ENCODE measurements at regions not wholly inside any gene's neighbourhood (a gene's known extent, or its start where the extent isn't known, plus 50 kb on each side); places are given as distances from the start of the nearest gene placed in this dataset.

GRCh38 chr7:113246738-113247137, 128.4 kb upstream of the SMIM30 start:
- Histone ChIP-seq H3K4me1 (ENCODE audit: control insufficient read depth, insufficient read depth, low read length) (no peaks in the 10 kb centered on the region), H3K27ac (ENCODE audit: low read depth, low read length) (no peak overlapping the region), H3K9me3 (ENCODE audit: control insufficient read depth, insufficient read depth, low read depth, low read length) (no peaks in the 10 kb centered on the region), H3K27me3 (ENCODE audit: control insufficient read depth, insufficient read depth, low read length) (no peaks in the 10 kb centered on the region), H3K4me3 (ENCODE audit: low read depth, low read length) (no peak overlapping the region), H3K9ac (ENCODE audit: low read length) (no peak overlapping the region), H3K36me3 (ENCODE audit: control insufficient read depth, insufficient read depth, low read length) (no peaks in the 10 kb centered on the region)

GRCh38 chr7:113232885-113233284, 114.5 kb upstream of the SMIM30 start:
- H3K9me3 ChIP-seq (ENCODE audit: control insufficient read depth, insufficient read depth, low read depth, low read length), result no peaks in the 10 kb centered on the region; the same call in 1 of the 2 replicates
- H3K9ac ChIP-seq (ENCODE audit: low read length), result no peak overlapping the region
- H3K27me3 ChIP-seq (ENCODE audit: control insufficient read depth, insufficient read depth, low read length), result no peaks in the 10 kb centered on the region
- no peaks in the 10 kb centered on the region for H3K36me3 ChIP-seq (ENCODE audit: control insufficient read depth, insufficient read depth, low read length)
- no peak overlapping the region for H3K4me3 ChIP-seq (ENCODE audit: low read depth, low read length)
- no peaks in the 10 kb centered on the region for H3K4me1 ChIP-seq (ENCODE audit: control insufficient read depth, insufficient read depth, low read length)
- no peak overlapping the region for H3K27ac ChIP-seq (ENCODE audit: low read depth, low read length)

DNA sequence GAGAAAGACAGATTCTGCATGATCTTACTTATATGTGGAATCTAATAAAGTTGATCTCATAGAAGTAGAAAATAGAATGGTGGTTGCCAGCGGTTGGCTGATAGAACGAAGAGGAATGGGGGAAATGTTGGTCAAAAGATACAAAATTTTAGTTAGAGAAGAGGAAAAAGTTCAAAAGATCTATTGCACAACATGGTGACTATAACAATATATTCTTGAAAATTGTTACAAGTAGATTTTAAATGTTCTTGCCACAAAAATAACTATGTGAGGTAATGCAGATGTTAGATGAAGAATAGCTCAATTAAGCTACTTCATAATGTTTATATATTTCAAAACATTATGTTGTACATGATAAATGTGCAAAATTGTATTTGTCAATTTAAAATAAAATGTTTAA, 112.3 kb upstream of the SMIM30 start:
- Histone ChIP-seq H3K27ac (ENCODE audit: low read depth, low read length) (no peak overlapping the region), H3K4me1 (ENCODE audit: control insufficient read depth, insufficient read depth, low read length) (no peaks in the 10 kb centered on the region), H3K9ac (ENCODE audit: low read length) (no peak overlapping the region), H3K36me3 (ENCODE audit: control insufficient read depth, insufficient read depth, low read length) (no peaks in the 10 kb centered on the region), H3K4me3 (ENCODE audit: low read depth, low read length) (no peak overlapping the region), H3K9me3 (ENCODE audit: control insufficient read depth, insufficient read depth, low read depth, low read length) (no peaks in the 10 kb centered on the region; the same call in 1 of the 2 replicates), H3K27me3 (ENCODE audit: control insufficient read depth, insufficient read depth, low read length) (no peaks in the 10 kb centered on the region)

DNA sequence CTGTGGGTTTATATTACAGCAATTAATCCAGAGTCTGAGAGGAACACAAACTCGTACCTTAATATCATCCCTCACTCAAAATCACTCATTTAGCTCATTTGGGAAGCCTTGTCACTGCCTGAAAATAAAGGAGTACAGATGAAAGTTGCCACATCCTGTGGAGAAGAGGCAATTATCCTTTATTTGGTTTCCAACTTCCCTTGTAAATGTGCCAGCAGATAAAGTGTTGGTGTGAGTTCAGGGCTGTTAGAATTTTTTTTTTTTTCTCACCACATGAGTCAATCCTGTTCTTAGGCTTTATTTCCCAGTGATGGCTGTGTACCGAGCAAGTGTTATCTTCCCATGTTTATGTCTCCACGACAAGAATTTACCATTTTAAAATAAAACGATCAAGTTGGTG, 99.0 kb upstream of the SMIM30 start:
- H3K4me3 ChIP-seq (ENCODE audit: low read depth, low read length), result no peak overlapping the region
- no peak overlapping the region for H3K9ac ChIP-seq (ENCODE audit: low read length)
- H3K9me3 ChIP-seq (ENCODE audit: control insufficient read depth, insufficient read depth, low read depth, low read length), result no peaks in the 10 kb centered on the region
- H3K27me3 ChIP-seq (ENCODE audit: control insufficient read depth, insufficient read depth, low read length), result no peaks in the 10 kb centered on the region
- H3K4me1 ChIP-seq (ENCODE audit: control insufficient read depth, insufficient read depth, low read length), result no peaks in the 10 kb centered on the region; the same call in 1 of the 2 replicates
- no peaks in the 10 kb centered on the region for H3K36me3 ChIP-seq (ENCODE audit: control insufficient read depth, insufficient read depth, low read length)
- no peak overlapping the region for H3K27ac ChIP-seq (ENCODE audit: low read depth, low read length)

GRCh38 chr7:113216038-113216437, 97.7 kb upstream of the SMIM30 start:
- Histone ChIP-seq H3K4me3 (ENCODE audit: low read depth, low read length) (no peak overlapping the region), H3K27me3 (ENCODE audit: control insufficient read depth, insufficient read depth, low read length) (no peaks in the 10 kb centered on the region), H3K9ac (ENCODE audit: low read length) (no peak overlapping the region), H3K4me1 (ENCODE audit: control insufficient read depth, insufficient read depth, low read length) (no peaks in the 10 kb centered on the region; the same call in 1 of the 2 replicates), H3K36me3 (ENCODE audit: control insufficient read depth, insufficient read depth, low read length) (no peaks in the 10 kb centered on the region), H3K27ac (ENCODE audit: low read depth, low read length) (no peak overlapping the region), H3K9me3 (ENCODE audit: control insufficient read depth, insufficient read depth, low read depth, low read length) (no peaks in the 10 kb centered on the region)

GRCh38 chr7:113209449-113210203, 91.3 kb upstream of the SMIM30 start:
- H3K27me3 ChIP-seq (ENCODE audit: control insufficient read depth, insufficient read depth, low read length), result no peaks in the 10 kb centered on the region
- no peaks in the 10 kb centered on the region for H3K9me3 ChIP-seq (ENCODE audit: control insufficient read depth, insufficient read depth, low read depth, low read length)
- H3K4me3 ChIP-seq (ENCODE audit: low read depth, low read length), result no peak overlapping the region
- H3K9ac ChIP-seq (ENCODE audit: low read length), result no peak overlapping the region
- H3K4me1 ChIP-seq (ENCODE audit: control insufficient read depth, insufficient read depth, low read length), result no peaks in the 10 kb centered on the region
- no peak overlapping the region for H3K27ac ChIP-seq (ENCODE audit: low read depth, low read length)
- H3K36me3 ChIP-seq (ENCODE audit: control insufficient read depth, insufficient read depth, low read length), result no peaks in the 10 kb centered on the region

DNA sequence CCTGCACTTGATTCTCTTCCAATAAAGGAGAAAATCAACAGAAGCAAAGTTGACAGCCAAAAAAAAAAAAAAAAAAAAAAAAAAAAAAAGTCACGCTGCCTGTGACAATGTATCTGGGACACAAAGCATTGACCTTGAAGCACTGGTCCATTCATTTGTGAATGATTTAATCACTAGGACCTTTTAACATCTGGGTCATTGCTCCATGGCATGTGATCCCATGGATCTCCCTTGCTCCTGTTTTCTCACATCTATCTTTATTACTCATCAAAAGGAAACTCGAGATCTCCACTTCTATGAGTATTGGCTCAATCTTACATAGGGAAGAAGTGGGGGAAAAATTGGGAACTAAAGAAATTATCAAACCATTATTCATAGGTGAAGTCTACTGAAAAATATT, 89.6 kb upstream of the SMIM30 start:
- no peak overlapping the region for H3K4me3 ChIP-seq (ENCODE audit: low read depth, low read length)
- H3K9me3 ChIP-seq (ENCODE audit: control insufficient read depth, insufficient read depth, low read depth, low read length), result no peaks in the 10 kb centered on the region
- peaks cover 4% of the 10 kb centered on the region; the same call in 1 of the 2 replicates for H3K27me3 ChIP-seq (ENCODE audit: control insufficient read depth, insufficient read depth, low read length)
- H3K27ac ChIP-seq (ENCODE audit: low read depth, low read length), result no peak overlapping the region
- no peaks in the 10 kb centered on the region for H3K4me1 ChIP-seq (ENCODE audit: control insufficient read depth, insufficient read depth, low read length)
- H3K36me3 ChIP-seq (ENCODE audit: control insufficient read depth, insufficient read depth, low read length), result no peaks in the 10 kb centered on the region
- H3K9ac ChIP-seq (ENCODE audit: low read length), result no peak overlapping the region

- no peaks in the 10 kb centered on the region for H3K4me1 ChIP-seq (ENCODE audit: control insufficient read depth, insufficient read depth, low read length)
- no peak overlapping the region for H3K4me3 ChIP-seq (ENCODE audit: low read depth, low read length)
- H3K9me3 ChIP-seq (ENCODE audit: control insufficient read depth, insufficient read depth, low read depth, low read length), result no peaks in the 10 kb centered on the region
- peaks cover 7% of the 10 kb centered on the region for H3K27me3 ChIP-seq (ENCODE audit: control insufficient read depth, insufficient read depth, low read length)
- no peak overlapping the region for H3K9ac ChIP-seq (ENCODE audit: low read length)
- H3K36me3 ChIP-seq (ENCODE audit: control insufficient read depth, insufficient read depth, low read length), result no peaks in the 10 kb centered on the region
- H3K27ac ChIP-seq (ENCODE audit: low read depth, low read length), result no peak overlapping the region
These were observed 89.1 kb upstream of the SMIM30 start for GRCh38 chr7:113207441-113207840.

DNA sequence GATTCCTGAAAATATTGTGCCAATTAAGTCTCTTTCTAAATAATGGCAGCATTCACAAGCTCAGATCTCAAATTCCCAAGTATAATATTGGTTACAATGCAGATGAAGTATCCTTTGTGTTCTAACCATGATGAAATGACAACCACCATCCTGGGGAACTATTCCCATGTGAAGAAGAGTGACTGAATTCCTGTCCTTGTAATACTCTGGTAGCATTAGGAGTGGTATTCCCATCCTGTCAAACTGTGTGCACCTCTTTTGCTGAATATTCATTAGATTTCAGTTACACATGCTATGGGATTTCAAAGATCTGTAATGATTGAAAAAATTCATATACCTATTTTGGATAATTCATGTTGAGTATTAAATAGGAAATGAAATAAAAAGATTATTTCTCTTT, 86.1 kb upstream of the SMIM30 start:
- Histone ChIP-seq H3K4me3 (ENCODE audit: low read depth, low read length) (no peak overlapping the region), H3K9ac (ENCODE audit: low read length) (no peak overlapping the region), H3K4me1 (ENCODE audit: control insufficient read depth, insufficient read depth, low read length) (no peaks in the 10 kb centered on the region), H3K27me3 (ENCODE audit: control insufficient read depth, insufficient read depth, low read length) (peaks cover 16% of the 10 kb centered on the region), H3K36me3 (ENCODE audit: control insufficient read depth, insufficient read depth, low read length) (no peaks in the 10 kb centered on the region), H3K9me3 (ENCODE audit: control insufficient read depth, insufficient read depth, low read depth, low read length) (no peaks in the 10 kb centered on the region), H3K27ac (ENCODE audit: low read depth, low read length) (no peak overlapping the region)

GRCh38 chr7:113202284-113202683, 83.9 kb upstream of the SMIM30 start:
- Histone ChIP-seq H3K36me3 (ENCODE audit: control insufficient read depth, insufficient read depth, low read length) (no peaks in the 10 kb centered on the region), H3K27me3 (ENCODE audit: control insufficient read depth, insufficient read depth, low read length) (peaks cover 16% of the 10 kb centered on the region), H3K27ac (ENCODE audit: low read depth, low read length) (no peak overlapping the region), H3K9ac (ENCODE audit: low read length) (no peak overlapping the region), H3K4me1 (ENCODE audit: control insufficient read depth, insufficient read depth, low read length) (no peaks in the 10 kb centered on the region), H3K4me3 (ENCODE audit: low read depth, low read length) (no peak overlapping the region), H3K9me3 (ENCODE audit: control insufficient read depth, insufficient read depth, low read depth, low read length) (no peaks in the 10 kb centered on the region)

GRCh38 chr7:113200281-113200680, 81.9 kb upstream of the SMIM30 start:
- H3K27ac ChIP-seq (ENCODE audit: low read depth, low read length), result no peak overlapping the region
- H3K4me1 ChIP-seq (ENCODE audit: control insufficient read depth, insufficient read depth, low read length), result no peaks in the 10 kb centered on the region
- H3K9ac ChIP-seq (ENCODE audit: low read length), result no peak overlapping the region
- no peaks in the 10 kb centered on the region for H3K36me3 ChIP-seq (ENCODE audit: control insufficient read depth, insufficient read depth, low read length)
- H3K9me3 ChIP-seq (ENCODE audit: control insufficient read depth, insufficient read depth, low read depth, low read length), result no peaks in the 10 kb centered on the region
- H3K4me3 ChIP-seq (ENCODE audit: low read depth, low read length), result no peak overlapping the region
- peaks cover 16% of the 10 kb centered on the region for H3K27me3 ChIP-seq (ENCODE audit: control insufficient read depth, insufficient read depth, low read length)

Measured in HUES6 (cell line).